ENCODE measurements at regions not wholly inside any gene's neighbourhood (a gene's known extent, or its start where the extent isn't known, plus 50 kb on each side); places are given as distances from the start of the nearest gene placed in this dataset.

- CTCF ChIA-PET, result no interaction called here
These were observed 558.2 kb downstream of the SLITRK6 start for GRCh38 chr13:85241060-85241459.

GRCh38 chr13:85236413-85236812 is 562.8 kb downstream of the SLITRK6 start:
- H3K4me1 Mint-ChIP-seq (ENCODE audit: low read depth), result no peaks in the 10 kb centered on the region
- DNase-seq, result no peak
- intact Hi-C loops (cut with micrococcal nuclease), result no loop called here
- no peak overlapping the region for H3K27ac Mint-ChIP-seq
- H3K9me3 Mint-ChIP-seq, result peaks cover 3% of the 10 kb centered on the region
- no peaks in the 10 kb centered on the region for H3K36me3 Mint-ChIP-seq
- H3K4me3 Mint-ChIP-seq, result no peak overlapping the region
- CTCF ChIA-PET, result no interaction called here
- POLR2A ChIA-PET, result no interaction called here
- H3K27me3 Mint-ChIP-seq, result no peaks in the 10 kb centered on the region

More at GRCh38 chr13:85241060-85241459, 558.2 kb downstream of the SLITRK6 start:
- Mint-ChIP-seq H3K27me3 (no peaks in the 10 kb centered on the region), H3K36me3 (no peaks in the 10 kb centered on the region), H3K4me1 (ENCODE audit: low read depth) (no peaks in the 10 kb centered on the region), H3K4me3 (no peak overlapping the region), H3K27ac (no peak overlapping the region), H3K9me3 (peaks cover 11% of the 10 kb centered on the region)
- intact Hi-C loops (cut with micrococcal nuclease), result no loop called here
- DNase-seq, result no peak
- POLR2A ChIA-PET, result no interaction called here

GRCh38 chr13:85230691-85231093 is 568.5 kb downstream of the SLITRK6 start:
- H3K27me3 Mint-ChIP-seq, result no peaks in the 10 kb centered on the region
- DNase-seq, result no peak
- no peaks in the 10 kb centered on the region for H3K4me1 Mint-ChIP-seq (ENCODE audit: low read depth)
- no peak overlapping the region for H3K27ac Mint-ChIP-seq
- intact Hi-C loops (cut with micrococcal nuclease), result no loop called here
- ChIA-PET POLR2A (no interaction called here), CTCF (no interaction called here)
- H3K9me3 Mint-ChIP-seq, result peaks cover 3% of the 10 kb centered on the region
- H3K36me3 Mint-ChIP-seq, result no peaks in the 10 kb centered on the region
- no peak overlapping the region for H3K4me3 Mint-ChIP-seq

DNA sequence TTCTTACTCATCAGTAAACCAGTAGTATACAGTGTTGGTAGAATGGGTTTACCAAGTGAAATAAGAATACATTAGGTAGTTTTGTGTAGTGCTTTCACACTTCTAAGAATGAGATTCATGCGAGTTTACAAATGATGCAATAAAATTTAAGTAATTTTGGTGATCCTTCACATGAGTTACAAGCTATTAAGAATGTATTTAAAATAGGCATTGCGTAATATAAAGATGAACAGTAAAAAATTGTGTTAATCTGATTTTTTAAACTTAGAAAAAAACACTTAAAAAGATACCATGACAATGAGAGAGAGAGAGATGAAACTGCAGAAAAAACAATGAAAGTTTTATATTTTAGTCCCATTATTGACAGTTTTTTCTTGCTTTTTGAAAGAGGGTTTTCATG is 570.5 kb downstream of the SLITRK6 start:
- Mint-ChIP-seq H3K27me3 (no peaks in the 10 kb centered on the region), H3K4me1 (ENCODE audit: low read depth) (no peaks in the 10 kb centered on the region)

GRCh38 chr13:85223883-85224656 is 575.1 kb downstream of the SLITRK6 start:
- no peak overlapping the region for H3K4me3 Mint-ChIP-seq
- peaks cover 11% of the 10 kb centered on the region for H3K9me3 Mint-ChIP-seq
- no peaks in the 10 kb centered on the region for H3K4me1 Mint-ChIP-seq (ENCODE audit: low read depth)
- no peak for DNase-seq
- intact Hi-C loops (cut with micrococcal nuclease), result no loop called here
- H3K36me3 Mint-ChIP-seq, result no peaks in the 10 kb centered on the region
- CTCF ChIA-PET, result no interaction called here
- H3K27ac Mint-ChIP-seq, result no peak overlapping the region
- no peaks in the 10 kb centered on the region for H3K27me3 Mint-ChIP-seq
- POLR2A ChIA-PET, result no interaction called here

More for the DNA sequence above, 570.5 kb downstream of the SLITRK6 start:
- H3K36me3 Mint-ChIP-seq, result no peaks in the 10 kb centered on the region
- CTCF ChIA-PET, result no interaction called here
- H3K27ac Mint-ChIP-seq, result no peak overlapping the region
- intact Hi-C loops (cut with micrococcal nuclease), result no loop called here
- DNase-seq, result no peak
- POLR2A ChIA-PET, result no interaction called here
- H3K4me3 Mint-ChIP-seq, result no peak overlapping the region
- H3K9me3 Mint-ChIP-seq, result peaks cover 3% of the 10 kb centered on the region

- H3K27me3 Mint-ChIP-seq, result no peaks in the 10 kb centered on the region
- H3K4me3 Mint-ChIP-seq, result no peak overlapping the region
- ChIA-PET CTCF (no interaction called here), POLR2A (no interaction called here)
- no peak overlapping the region for H3K27ac Mint-ChIP-seq
- H3K9me3 Mint-ChIP-seq, result peaks cover 13% of the 10 kb centered on the region
- intact Hi-C loops (cut with micrococcal nuclease), result no loop called here
- no peaks in the 10 kb centered on the region for H3K36me3 Mint-ChIP-seq
- no peak for DNase-seq
- H3K4me1 Mint-ChIP-seq (ENCODE audit: low read depth), result no peaks in the 10 kb centered on the region
These were observed 582.6 kb downstream of the SLITRK6 start for GRCh38 chr13:85216576-85216975.

GRCh38 chr13:85212692-85213091 is 586.5 kb downstream of the SLITRK6 start:
- no peaks in the 10 kb centered on the region for H3K36me3 Mint-ChIP-seq
- H3K4me3 Mint-ChIP-seq, result no peak overlapping the region
- CTCF ChIA-PET, result no interaction called here
- peaks cover 6% of the 10 kb centered on the region for H3K9me3 Mint-ChIP-seq
- H3K27ac Mint-ChIP-seq, result no peak overlapping the region
- POLR2A ChIA-PET, result no interaction called here
- no peak for DNase-seq
- intact Hi-C loops (cut with micrococcal nuclease), result no loop called here
- H3K4me1 Mint-ChIP-seq (ENCODE audit: low read depth), result no peaks in the 10 kb centered on the region
- H3K27me3 Mint-ChIP-seq, result no peaks in the 10 kb centered on the region

DNA sequence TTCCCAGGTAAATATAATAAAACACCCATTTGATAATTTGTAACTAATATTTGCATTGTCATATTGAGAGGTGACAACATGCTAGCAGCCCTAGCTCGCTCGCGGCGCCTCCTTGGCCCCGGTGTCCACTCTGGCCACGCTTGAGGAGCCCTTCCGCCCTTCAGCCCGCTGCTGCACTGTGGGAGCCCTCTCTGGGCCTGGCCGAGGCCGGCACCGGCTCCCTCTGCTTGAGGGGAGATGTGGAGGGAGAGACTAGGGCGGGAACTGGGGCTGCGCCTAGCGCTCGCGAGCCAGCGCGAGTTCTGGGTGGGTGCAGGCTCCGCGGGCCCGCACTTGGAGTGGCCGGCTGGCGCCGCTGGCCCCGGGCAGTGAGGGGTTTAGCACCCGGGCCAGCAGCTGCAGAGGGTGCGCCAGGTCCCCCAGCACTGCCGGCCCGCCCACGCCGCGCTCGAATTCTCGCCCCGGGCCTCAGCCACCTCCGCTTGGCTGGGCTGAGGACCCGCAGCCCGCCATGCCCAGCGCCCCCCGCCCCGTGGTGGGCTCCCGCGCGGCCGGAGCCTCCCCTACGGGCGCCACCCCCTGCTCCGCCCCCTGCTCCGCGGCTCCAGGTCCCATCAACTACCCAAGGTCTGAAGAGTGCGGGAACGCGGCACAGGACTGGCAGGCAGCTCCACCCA is 594.4 kb downstream of the SLITRK6 start:
- H3K36me3 Mint-ChIP-seq, result no peaks in the 10 kb centered on the region
- POLR2A ChIA-PET, result no interaction called here
- H3K4me1 Mint-ChIP-seq (ENCODE audit: low read depth), result no peaks in the 10 kb centered on the region
- peaks cover 20% of the 10 kb centered on the region for H3K9me3 Mint-ChIP-seq
- no peak overlapping the region for H3K27ac Mint-ChIP-seq
- no peaks in the 10 kb centered on the region for H3K27me3 Mint-ChIP-seq
- no peak overlapping the region for H3K4me3 Mint-ChIP-seq
- intact Hi-C loops (cut with micrococcal nuclease), result no loop called here
- CTCF ChIA-PET, result no interaction called here
- no peak for DNase-seq

DNA sequence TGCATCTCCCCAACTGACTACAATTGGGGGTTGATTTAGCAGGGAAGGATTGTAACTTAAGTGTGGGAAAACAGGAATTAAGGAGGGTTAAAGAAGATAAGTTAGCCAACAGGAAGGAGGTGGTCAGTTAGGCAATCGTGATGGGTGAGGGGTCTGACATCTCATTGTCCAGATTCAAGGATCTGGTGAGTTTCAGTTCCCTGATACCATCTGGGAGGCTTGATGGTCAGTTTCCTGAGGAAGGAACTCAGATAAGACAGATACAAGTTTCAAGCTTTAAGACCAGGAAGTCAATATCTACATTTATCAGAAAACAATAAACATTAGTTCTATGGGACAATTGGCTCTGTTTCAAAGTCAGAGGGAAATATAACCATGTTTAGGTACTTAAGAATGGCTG is 601.8 kb downstream of the SLITRK6 start:
- intact Hi-C loops (cut with micrococcal nuclease), result no loop called here
- H3K27me3 Mint-ChIP-seq, result no peaks in the 10 kb centered on the region
- CTCF ChIA-PET, result no interaction called here
- H3K27ac Mint-ChIP-seq, result no peak overlapping the region
- no peaks in the 10 kb centered on the region for H3K36me3 Mint-ChIP-seq
- no peak for DNase-seq
- H3K9me3 Mint-ChIP-seq, result peaks cover 2% of the 10 kb centered on the region
- H3K4me3 Mint-ChIP-seq, result no peak overlapping the region
- no peaks in the 10 kb centered on the region for H3K4me1 Mint-ChIP-seq (ENCODE audit: low read depth)
- POLR2A ChIA-PET, result interaction anchor here (0.6 kb wide), 1 partner anchor 364 kb away, joined by 3 read pairs; no protein-coding TSS in a partner anchor

DNA sequence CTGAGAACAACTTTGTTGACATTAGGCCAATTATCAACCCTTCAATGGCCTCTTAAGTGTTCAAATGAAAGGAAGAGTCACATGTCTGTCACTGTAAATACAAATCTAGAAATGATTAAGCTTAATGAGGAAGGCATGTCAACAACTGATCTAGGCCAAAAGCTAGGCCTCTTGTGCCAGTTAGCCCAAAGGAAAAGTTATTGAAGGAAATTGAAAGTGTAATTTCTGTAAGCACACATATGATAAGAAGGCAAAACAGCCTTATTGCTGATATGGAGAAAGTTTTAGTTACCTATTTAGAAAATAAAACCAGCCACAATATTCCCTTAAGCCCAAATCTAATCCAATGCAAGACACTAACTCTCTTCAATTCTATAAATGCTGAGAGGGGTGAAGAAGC is 604.7 kb downstream of the SLITRK6 start:
- intact Hi-C loops (cut with micrococcal nuclease), result no loop called here
- Mint-ChIP-seq H3K27me3 (no peaks in the 10 kb centered on the region), H3K4me1 (ENCODE audit: low read depth) (no peaks in the 10 kb centered on the region), H3K4me3 (no peak overlapping the region), H3K9me3 (peaks cover 2% of the 10 kb centered on the region), H3K27ac (no peak overlapping the region), H3K36me3 (no peaks in the 10 kb centered on the region)
- ChIA-PET CTCF (no interaction called here), POLR2A (no interaction called here)
- DNase-seq, result no peak

- Mint-ChIP-seq H3K9me3 (peaks cover under 1% of the 10 kb centered on the region), H3K4me1 (ENCODE audit: low read depth) (no peaks in the 10 kb centered on the region), H3K27me3 (no peaks in the 10 kb centered on the region), H3K36me3 (no peaks in the 10 kb centered on the region), H3K4me3 (no peak overlapping the region), H3K27ac (no peak overlapping the region)
- intact Hi-C loops (cut with micrococcal nuclease), result no loop called here
- CTCF ChIA-PET, result no interaction called here
- POLR2A ChIA-PET, result no interaction called here
- no peak for DNase-seq
These were observed 607.1 kb downstream of the SLITRK6 start for GRCh38 chr13:85191996-85192718.

- CTCF ChIA-PET, result no interaction called here
- H3K27ac Mint-ChIP-seq, result no peak overlapping the region
- intact Hi-C loops (cut with micrococcal nuclease), result no loop called here
- no peak for DNase-seq
- H3K4me1 Mint-ChIP-seq (ENCODE audit: low read depth), result no peaks in the 10 kb centered on the region
- H3K4me3 Mint-ChIP-seq, result no peak overlapping the region
- POLR2A ChIA-PET, result no interaction called here
- no peaks in the 10 kb centered on the region for H3K36me3 Mint-ChIP-seq
- H3K9me3 Mint-ChIP-seq, result peaks cover 8% of the 10 kb centered on the region
- no peaks in the 10 kb centered on the region for H3K27me3 Mint-ChIP-seq
These were observed 612.7 kb downstream of the SLITRK6 start for GRCh38 chr13:85186356-85187045.
